ENCODE measurements at regions not wholly inside any gene's neighbourhood (a gene's known extent, or its start where the extent isn't known, plus 50 kb on each side); places are given as distances from the start of the nearest gene placed in this dataset.

GRCh38 chr3:174440741-174441587 lies 418.2 kb upstream of the NAALADL2 start:
- TF ChIP-seq CTCF (IDR thresholded peaks at IDR 0.05; ENCODE audit: insufficient read depth, low read depth, low read length): no peak
- H3K4me3 ChIP-seq (ENCODE audit: low read depth, low read length): peak overlapping the region; percentile 77
- DNase-seq (ENCODE audit: low read depth): peak; percentile 87

- H3K4me3 ChIP-seq (ENCODE audit: low read depth, low read length): peak overlapping the region; percentile 77
- DNase-seq (ENCODE audit: low read depth): peak; percentile 23
- TF ChIP-seq CTCF (IDR thresholded peaks at IDR 0.05; ENCODE audit: insufficient read depth, low read depth, low read length): no peak
Measured at GRCh38 chr3:174441588-174442301, 417.4 kb upstream of the NAALADL2 start.

GRCh38 chr3:174442302-174442682 lies 416.8 kb upstream of the NAALADL2 start:
- no peak for TF ChIP-seq CTCF (IDR thresholded peaks at IDR 0.05; ENCODE audit: insufficient read depth, low read depth, low read length)
- DNase-seq (ENCODE audit: low read depth): no peak
- H3K4me3 ChIP-seq (ENCODE audit: low read depth, low read length): peak overlapping the region; percentile 77

- H3K4me3 ChIP-seq (ENCODE audit: low read depth, low read length): no peak overlapping the region
- no peak for DNase-seq (ENCODE audit: low read depth)
- no peak for TF ChIP-seq CTCF (IDR thresholded peaks at IDR 0.05; ENCODE audit: insufficient read depth, low read depth, low read length)
Measured at GRCh38 chr3:174444391-174444790, 414.7 kb upstream of the NAALADL2 start.

- H3K4me3 ChIP-seq (ENCODE audit: low read depth, low read length): no peak overlapping the region
- no peak for TF ChIP-seq CTCF (IDR thresholded peaks at IDR 0.05; ENCODE audit: insufficient read depth, low read depth, low read length)
- no peak for DNase-seq (ENCODE audit: low read depth)
Measured at GRCh38 chr3:174457758-174458157, 401.4 kb upstream of the NAALADL2 start.

GRCh38 chr3:174460831-174461230 lies 398.3 kb upstream of the NAALADL2 start:
- H3K4me3 ChIP-seq (ENCODE audit: low read depth, low read length): no peak overlapping the region
- TF ChIP-seq CTCF (IDR thresholded peaks at IDR 0.05; ENCODE audit: insufficient read depth, low read depth, low read length): no peak
- DNase-seq (ENCODE audit: low read depth): no peak
